Thyroid gland (tissue), 4 donors: ENCODE measurements at regions not wholly inside any gene's neighbourhood (a gene's known extent, or its start where the extent isn't known, plus 50 kb on each side); places are given as distances from the start of the nearest gene placed in this dataset.

ENCODE experiments used
- DNase-seq, 2 donors: peaks; one replicate each; pipeline ENCODE4 v3.0.0-alpha.2; 2019
- H3K27ac ChIP-seq, 3 donors: fragments of 200-600 bp; sonication (generic); 1 replicate in 2 of 3; 2 replicates in 1 of 3; pipeline ENCODE4 v1.5.1; 2016 to 2019; ENCODE audit warnings: mild to moderate bottlenecking in 1 of 3, moderate library complexity in 1 of 3
- H3K27me3 ChIP-seq: fragments of 200-600 bp; sonication (generic); one replicate; pipeline ENCODE4 v1.5.1; 2019
- H3K36me3 ChIP-seq, 2 donors: fragments of 200-600 bp; sonication (generic); one replicate each; pipeline ENCODE4 v1.5.1; 2016 to 2019
- H3K4me1 ChIP-seq, 2 donors: fragments of 200-600 bp; sonication (generic); one replicate each; pipeline ENCODE4 v1.5.1; 2017 to 2019
- H3K4me3 ChIP-seq, 3 donors: fragments of 200-600 bp; sonication (generic); replicated peaks in 1 of 3; 1 replicate in 2 of 3; 2 replicates in 1 of 3; pipeline ENCODE4 v1.5.1; 2016; ENCODE audit warnings: mild to moderate bottlenecking in 1 of 3
- H3K9me3 ChIP-seq: fragments of 200-600 bp; sonication (generic); one replicate; pipeline ENCODE4 v1.5.1; 2017
- POLR2A ChIP-seq, 2 donors: fragments of 450-650 bp; IDR thresholded peaks; one replicate each; pipeline ENCODE4 v1.6.1; 2017; ENCODE audit warnings: antibody characterized with exemption in 2 of 2, mild to moderate bottlenecking in 2 of 2, moderate library complexity in 1 of 2
- WGBS, 2 donors: methylation state at CpG; one replicate each; pipeline ENCODE4 v1.1.5; 2017; 5-methylcytosine and 5-hydroxymethylcytosine counted together
- intact Hi-C: fragments of 100-400 bp; cut with DNase I; formaldehyde crosslinking; loops from one replicate; pipeline ENCODE4 v1.15.1; 2023
- TF ChIP-seq, protein P1 (sequence below), 6 experiments: fragments of 200-600 bp in 3 of 6; fragments of 450-650 bp in 3 of 6; sonication (generic) in 3 of 6; IDR thresholded peaks; one replicate each; pipeline ENCODE4 v1.5.1; 2016 to 2019; ENCODE audit warnings: antibody characterized with exemption in 6 of 6, mild to moderate bottlenecking in 2 of 6, inconsistent platforms in 1 of 6, moderate library complexity in 1 of 6

DNA sequence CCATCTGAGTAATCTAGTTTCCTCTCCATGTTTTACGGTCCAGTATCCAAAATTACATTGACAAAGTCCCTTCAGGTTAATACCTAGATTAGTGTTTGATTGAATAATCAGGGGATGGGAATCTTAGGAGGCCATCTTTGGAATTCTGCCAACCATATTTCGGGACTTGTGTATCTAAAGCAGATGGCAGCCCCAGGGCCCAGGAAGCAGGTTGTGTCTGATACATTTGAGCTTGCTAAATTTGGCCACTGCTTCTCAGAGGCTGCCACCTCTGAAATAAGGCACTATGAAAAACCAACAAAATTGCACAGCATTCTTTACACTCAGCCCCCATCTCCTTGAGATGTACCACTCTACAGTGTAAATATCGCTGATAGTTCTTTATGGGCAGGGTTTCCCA, 102.1 kb downstream of the ASB9 start:
- no peak for DNase-seq
- no peak overlapping the region for H3K27ac ChIP-seq
- TF ChIP-seq, protein P1, sequence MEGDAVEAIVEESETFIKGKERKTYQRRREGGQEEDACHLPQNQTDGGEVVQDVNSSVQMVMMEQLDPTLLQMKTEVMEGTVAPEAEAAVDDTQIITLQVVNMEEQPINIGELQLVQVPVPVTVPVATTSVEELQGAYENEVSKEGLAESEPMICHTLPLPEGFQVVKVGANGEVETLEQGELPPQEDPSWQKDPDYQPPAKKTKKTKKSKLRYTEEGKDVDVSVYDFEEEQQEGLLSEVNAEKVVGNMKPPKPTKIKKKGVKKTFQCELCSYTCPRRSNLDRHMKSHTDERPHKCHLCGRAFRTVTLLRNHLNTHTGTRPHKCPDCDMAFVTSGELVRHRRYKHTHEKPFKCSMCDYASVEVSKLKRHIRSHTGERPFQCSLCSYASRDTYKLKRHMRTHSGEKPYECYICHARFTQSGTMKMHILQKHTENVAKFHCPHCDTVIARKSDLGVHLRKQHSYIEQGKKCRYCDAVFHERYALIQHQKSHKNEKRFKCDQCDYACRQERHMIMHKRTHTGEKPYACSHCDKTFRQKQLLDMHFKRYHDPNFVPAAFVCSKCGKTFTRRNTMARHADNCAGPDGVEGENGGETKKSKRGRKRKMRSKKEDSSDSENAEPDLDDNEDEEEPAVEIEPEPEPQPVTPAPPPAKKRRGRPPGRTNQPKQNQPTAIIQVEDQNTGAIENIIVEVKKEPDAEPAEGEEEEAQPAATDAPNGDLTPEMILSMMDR (IDR thresholded peaks at IDR 0.05): no peak
- no peak for TF ChIP-seq POLR2A (IDR thresholded peaks at IDR 0.05)
- H3K9me3 ChIP-seq: no peaks in the 10 kb centered on the region
- H3K36me3 ChIP-seq: no peaks in the 10 kb centered on the region
- no peaks in the 10 kb centered on the region for H3K4me1 ChIP-seq
- H3K27me3 ChIP-seq: no peaks in the 10 kb centered on the region
- whole genome bisulfite sequencing, 2 donors: 94 to 97% methylated on average over 3 of the region's 3 CpGs
- intact Hi-C loops: no loop called here
- H3K4me3 ChIP-seq: no peak overlapping the region

DNA sequence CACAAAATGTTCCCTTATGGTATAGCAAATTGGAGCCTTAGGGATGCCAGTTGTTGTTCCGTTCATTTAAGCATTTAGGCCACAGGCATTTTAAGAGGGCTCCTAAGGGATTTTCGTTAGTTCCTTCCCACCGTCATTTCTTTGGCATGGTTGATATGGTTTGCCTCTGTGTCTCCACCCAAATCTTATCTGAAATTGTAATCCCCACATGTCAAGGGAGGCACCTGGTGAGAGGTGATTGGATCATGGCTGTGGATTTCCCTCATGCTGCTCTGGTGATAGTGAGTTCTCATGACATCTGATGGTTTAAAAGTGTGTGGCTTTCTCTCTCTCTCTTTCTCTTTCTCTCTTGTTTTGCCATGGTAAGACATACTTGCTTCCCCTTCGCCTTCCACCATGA, 104.1 kb downstream of the ASB9 start:
- H3K36me3 ChIP-seq: no peaks in the 10 kb centered on the region
- no peaks in the 10 kb centered on the region for H3K9me3 ChIP-seq
- H3K4me3 ChIP-seq: no peak overlapping the region
- no peak overlapping the region for H3K27ac ChIP-seq
- no peak for DNase-seq
- WGBS, 2 donors: 79 to 83% methylated on average over 4 of the region's 4 CpGs
- no peaks in the 10 kb centered on the region for H3K4me1 ChIP-seq
- no peak for TF ChIP-seq POLR2A (IDR thresholded peaks at IDR 0.05)
- TF ChIP-seq, protein P1 (IDR thresholded peaks at IDR 0.05): no peak
- H3K27me3 ChIP-seq: no peaks in the 10 kb centered on the region
- intact Hi-C loops: no loop called here

DNA sequence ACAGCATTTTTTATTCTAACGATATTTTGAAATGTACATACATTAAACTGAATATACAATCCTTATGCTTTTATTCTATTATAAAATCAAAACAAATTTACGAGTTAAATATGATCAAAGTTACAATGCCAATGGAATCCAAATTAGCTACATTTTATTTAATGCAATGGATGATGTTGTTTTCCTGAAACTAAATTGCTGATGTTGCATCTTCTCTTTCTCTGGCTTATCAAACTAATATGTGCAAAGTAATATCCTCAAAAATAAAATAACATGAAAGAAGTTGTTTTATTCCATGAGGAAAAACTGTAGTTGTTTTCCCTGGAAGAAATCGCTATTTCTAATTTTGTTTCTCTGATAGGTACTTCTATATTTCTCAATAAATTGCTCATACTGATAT, 106.8 kb downstream of the ASB9 start:
- H3K9me3 ChIP-seq: no peaks in the 10 kb centered on the region
- 95 to 97% methylated on average over 3 of the region's 3 CpGs for WGBS, 2 donors
- no peak for TF ChIP-seq POLR2A (IDR thresholded peaks at IDR 0.05)
- TF ChIP-seq, protein P1 (IDR thresholded peaks at IDR 0.05): no peak
- DNase-seq: no peak
- H3K27me3 ChIP-seq: no peaks in the 10 kb centered on the region
- H3K27ac ChIP-seq: no peak overlapping the region
- H3K36me3 ChIP-seq: no peaks in the 10 kb centered on the region
- intact Hi-C loops: no loop called here
- H3K4me1 ChIP-seq: no peaks in the 10 kb centered on the region
- H3K4me3 ChIP-seq: no peak overlapping the region

DNA sequence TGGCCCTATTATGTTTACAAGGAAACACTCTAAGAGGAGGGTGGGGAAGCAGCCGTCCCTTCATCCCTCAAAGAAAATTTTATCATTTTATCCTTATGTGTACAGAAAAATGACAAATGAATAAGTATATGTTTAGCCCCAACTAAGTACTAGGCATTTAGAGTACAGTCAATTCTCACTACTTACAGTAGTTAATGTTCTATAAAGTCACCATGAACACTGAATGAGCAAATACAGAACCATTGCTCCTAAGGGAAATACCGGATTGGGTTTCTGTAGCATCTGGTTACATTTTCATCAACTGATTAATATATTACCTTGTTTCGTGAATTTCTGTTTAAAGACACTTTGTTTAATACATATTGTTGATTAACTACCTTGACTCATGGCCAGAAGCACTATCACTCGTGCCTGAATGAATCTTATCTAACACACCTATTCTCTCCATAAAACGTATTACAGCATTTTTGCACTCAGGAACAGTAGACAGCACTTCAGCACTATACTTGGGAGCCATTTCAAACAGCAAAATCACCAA, 109.3 kb downstream of the ASB9 start:
- no peak overlapping the region for H3K27ac ChIP-seq
- H3K27me3 ChIP-seq: no peaks in the 10 kb centered on the region
- intact Hi-C loops: no loop called here
- H3K9me3 ChIP-seq: no peaks in the 10 kb centered on the region
- 87 to 89% methylated on average over 5 of the region's 5 CpGs for WGBS, 2 donors
- no peak for DNase-seq
- H3K4me1 ChIP-seq: no peaks in the 10 kb centered on the region
- TF ChIP-seq, protein P1 (IDR thresholded peaks at IDR 0.05): no peak
- no peak for TF ChIP-seq POLR2A (IDR thresholded peaks at IDR 0.05)
- no peaks in the 10 kb centered on the region for H3K36me3 ChIP-seq
- no peak overlapping the region for H3K4me3 ChIP-seq

DNA sequence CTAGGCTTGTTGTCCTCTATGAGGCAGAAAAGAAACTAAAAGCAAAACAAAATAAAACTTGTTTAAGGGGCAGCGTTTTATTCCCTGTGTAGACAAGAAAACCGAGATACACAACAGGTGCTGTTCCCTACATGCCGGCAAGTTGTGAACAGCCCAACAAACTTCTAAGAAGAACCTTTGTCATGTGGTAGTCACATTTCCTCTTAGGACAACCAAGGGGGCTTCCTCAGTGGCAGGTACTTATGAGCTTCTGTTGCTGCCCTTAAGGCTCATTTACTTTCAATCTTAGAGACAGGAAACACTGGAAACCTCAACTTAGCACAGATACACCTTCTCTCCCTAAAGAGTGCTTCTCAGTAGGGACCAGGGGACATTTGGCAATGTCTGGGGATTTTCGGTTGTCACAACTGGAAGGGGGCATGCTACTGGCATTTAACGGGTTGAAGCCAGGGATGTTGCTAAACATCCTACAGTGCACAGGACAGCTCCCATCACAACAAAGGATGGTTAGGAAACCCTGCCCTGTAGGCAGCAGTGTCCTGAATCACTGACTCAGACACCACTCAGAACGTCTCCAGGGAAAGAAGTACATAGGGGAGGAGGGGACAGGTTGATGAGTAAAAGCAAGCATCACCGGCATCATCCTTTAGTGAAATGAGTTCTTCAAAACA, 111.0 kb downstream of the ASB9 start:
- H3K36me3 ChIP-seq: no peaks in the 10 kb centered on the region
- H3K9me3 ChIP-seq: no peaks in the 10 kb centered on the region
- WGBS, 2 donors: 77 to 88% methylated on average over 5 to 7 of the region's 7 CpGs
- no peak for DNase-seq
- intact Hi-C loops: no loop called here
- H3K27me3 ChIP-seq: no peaks in the 10 kb centered on the region
- no peak overlapping the region for H3K4me3 ChIP-seq
- H3K4me1 ChIP-seq: no peaks in the 10 kb centered on the region
- TF ChIP-seq POLR2A (IDR thresholded peaks at IDR 0.05): no peak
- TF ChIP-seq, protein P1 (IDR thresholded peaks at IDR 0.05): no peak
- no peak overlapping the region for H3K27ac ChIP-seq
